Raji (cell line): ENCODE measurements at regions not wholly inside any gene's neighbourhood (a gene's known extent, or its start where the extent isn't known, plus 50 kb on each side); places are given as distances from the start of the nearest gene placed in this dataset.

Experiments
- POLR2A ChIP-seq: IDR thresholded peaks from 2 replicates; pipeline ENCODE4 v1.6.1; 2011; ENCODE audit warnings: low read depth, low read length, control low read depth; ENCODE audit not compliant: insufficient read depth

DNA sequence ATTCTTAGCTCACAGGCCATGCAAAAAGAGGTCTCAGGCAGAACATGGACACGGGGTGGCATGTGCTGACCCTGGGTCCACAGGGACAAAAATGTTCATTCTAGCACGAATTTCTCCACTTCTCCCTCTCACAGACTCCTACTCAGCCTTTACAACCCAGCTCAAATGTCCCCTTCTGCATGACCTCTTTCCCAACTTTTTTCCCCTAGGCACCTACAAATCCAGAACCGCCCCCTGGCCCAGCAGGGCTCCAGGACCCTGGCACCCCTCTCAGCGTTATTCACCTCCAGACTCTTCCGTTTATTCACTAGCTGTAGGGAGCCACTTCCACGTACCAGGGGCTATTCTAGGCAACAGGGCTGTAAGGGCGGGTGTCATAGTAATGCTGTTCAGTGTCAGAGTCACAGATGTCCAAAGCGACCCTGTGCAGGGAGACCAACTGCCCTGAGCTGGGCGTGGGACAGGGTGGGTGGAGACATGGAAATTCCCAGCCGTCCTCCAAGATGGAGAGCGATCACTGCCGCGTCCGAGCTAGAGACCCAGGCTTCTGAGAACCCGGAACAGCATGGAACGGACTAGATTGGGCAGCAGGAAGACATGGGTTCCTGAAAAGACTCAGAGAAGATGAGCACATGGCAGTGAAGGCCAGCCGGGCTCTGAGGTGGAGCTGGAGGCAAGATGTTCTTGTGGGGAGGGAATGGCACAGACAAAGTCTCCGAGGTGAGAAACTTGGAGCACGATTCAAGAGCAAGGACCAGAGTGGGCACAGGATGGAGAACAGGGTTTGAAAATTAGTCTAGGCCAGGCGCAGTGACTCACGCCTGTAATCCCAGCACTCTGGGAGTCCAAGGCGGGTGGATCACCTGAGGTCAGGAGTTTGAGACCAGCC is 274.9 kb upstream of the RTL1 start:
- TF ChIP-seq POLR2A, result no peak

DNA sequence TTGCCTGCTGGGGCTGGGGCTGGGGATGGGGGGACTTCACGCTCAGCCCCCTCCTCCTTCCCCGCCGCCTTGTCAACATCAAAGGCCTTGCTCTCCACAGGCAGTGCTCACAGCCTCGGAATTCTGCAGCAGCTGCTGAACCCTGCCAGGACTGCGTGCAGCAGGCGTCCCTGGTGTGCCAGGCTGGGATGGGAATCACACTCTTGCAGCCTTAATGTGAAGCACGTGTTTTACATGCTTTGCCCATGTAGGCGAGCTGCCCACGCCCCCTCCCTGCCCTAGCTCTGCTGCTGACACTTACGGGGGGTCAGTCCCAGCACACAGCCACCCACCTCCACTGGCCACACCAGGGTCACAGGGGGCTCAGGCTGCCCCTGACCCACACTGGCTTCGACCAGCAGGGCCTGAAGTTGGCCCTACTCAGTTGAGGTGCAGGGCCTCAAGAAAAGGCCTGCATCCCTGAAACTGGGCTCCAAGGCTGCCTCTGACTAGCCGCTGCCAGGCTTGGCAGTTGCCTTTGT is 276.2 kb upstream of the RTL1 start:
- TF ChIP-seq POLR2A, result no peak

GRCh38 chr14:101181446-101182313 is 278.2 kb upstream of the RTL1 start:
- TF ChIP-seq POLR2A, result no peak

GRCh38 chr14:101182476-101182875 is 279.0 kb upstream of the RTL1 start:
- TF ChIP-seq POLR2A, result no peak

DNA sequence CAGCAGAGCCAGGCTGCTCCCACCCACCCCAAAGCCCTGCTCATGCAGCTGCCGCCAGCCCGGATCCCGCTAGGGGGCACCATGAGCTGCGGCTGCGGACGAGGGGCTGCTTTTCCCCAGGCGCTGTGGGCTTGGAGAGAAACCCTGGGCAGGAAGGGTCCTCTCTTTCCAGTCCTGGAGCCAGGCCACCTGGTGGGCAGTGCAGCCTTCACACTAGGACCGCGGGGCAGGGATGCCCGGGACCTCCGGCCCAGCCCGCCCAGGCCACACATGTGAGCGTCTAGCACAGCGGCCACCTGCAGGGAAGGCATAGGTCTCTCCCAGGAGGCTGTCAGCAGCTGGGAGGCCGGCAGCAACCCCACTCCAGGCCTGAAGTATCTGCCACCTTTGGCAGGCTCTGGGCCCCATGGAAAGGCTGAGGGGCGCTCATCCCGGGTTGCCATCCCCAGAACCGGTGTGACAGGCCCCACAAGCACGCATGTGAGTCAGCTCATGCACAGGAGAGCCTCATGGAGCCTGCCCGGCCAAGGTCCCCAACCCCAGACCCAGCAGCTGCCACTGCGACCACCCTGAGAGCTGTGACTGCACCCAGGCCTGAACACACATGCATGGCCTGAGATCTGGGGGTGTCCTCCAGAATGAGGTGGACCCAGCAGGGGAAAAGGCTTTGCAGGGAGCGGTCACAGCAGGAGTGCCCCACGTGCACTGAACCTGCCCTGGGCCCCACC is 280.0 kb upstream of the RTL1 start:
- TF ChIP-seq POLR2A, result no peak

DNA sequence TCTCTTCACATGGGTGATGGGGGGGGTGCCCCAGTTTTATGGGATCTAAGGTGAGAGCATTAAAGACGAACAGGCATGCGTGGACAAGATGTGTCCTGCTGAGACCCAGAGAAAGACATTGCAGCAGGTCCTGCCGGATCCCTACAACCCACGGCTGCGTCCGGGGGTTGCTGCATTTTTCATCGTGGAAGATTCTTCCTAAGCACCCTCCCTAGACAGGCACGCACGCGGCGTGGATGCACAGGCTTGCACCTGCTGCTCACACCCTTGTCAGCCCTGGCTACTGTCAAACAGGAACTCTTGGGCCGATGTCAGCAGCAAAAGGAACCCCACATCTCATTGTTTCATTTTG is 280.6 kb upstream of the RTL1 start:
- no peak for TF ChIP-seq POLR2A

DNA sequence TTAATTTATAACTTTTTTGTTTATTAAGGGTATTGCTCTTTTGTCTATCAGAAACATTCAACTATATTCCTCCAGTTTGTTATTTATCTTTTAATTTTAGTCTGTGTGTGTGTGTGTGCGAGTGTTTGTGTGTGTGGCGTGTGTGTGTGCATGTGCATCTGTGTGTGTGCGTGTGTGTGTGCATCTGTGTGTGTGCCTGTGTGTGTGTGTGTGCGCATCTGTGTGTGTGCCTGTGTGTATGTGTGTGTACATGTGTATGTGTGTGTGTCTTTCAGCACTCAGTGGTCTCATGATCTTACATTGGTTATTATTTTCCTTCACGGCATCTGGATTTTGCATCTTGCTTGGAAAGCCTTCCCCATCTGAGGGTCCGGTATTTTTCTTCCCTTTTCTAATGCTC is 281.1 kb upstream of the RTL1 start:
- no peak for TF ChIP-seq POLR2A

- TF ChIP-seq POLR2A, result no peak
These were observed 281.7 kb upstream of the RTL1 start for GRCh38 chr14:101185073-101185835.

DNA sequence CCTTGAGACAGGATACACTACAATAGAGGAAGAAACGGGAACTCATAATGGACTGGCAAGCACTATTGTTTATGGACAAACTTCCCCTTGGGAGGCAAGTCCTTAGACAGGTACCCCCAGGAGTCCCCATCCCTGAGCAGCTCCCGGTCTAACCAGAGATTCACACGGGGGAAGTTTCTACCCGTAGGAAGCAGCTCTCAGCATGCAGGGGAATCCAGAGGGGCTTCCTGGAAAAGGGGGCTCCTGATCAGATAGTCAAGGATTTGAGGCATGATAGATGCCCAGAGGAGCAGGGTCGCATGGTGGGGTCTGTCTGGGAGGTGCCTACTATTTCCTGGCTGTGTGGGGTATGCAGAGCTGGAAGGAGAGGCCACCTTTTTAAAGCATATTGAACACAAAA is 282.4 kb upstream of the RTL1 start:
- no peak for TF ChIP-seq POLR2A

- no peak for TF ChIP-seq POLR2A
These were observed 283.0 kb upstream of the RTL1 start for GRCh38 chr14:101186544-101186943.

DNA sequence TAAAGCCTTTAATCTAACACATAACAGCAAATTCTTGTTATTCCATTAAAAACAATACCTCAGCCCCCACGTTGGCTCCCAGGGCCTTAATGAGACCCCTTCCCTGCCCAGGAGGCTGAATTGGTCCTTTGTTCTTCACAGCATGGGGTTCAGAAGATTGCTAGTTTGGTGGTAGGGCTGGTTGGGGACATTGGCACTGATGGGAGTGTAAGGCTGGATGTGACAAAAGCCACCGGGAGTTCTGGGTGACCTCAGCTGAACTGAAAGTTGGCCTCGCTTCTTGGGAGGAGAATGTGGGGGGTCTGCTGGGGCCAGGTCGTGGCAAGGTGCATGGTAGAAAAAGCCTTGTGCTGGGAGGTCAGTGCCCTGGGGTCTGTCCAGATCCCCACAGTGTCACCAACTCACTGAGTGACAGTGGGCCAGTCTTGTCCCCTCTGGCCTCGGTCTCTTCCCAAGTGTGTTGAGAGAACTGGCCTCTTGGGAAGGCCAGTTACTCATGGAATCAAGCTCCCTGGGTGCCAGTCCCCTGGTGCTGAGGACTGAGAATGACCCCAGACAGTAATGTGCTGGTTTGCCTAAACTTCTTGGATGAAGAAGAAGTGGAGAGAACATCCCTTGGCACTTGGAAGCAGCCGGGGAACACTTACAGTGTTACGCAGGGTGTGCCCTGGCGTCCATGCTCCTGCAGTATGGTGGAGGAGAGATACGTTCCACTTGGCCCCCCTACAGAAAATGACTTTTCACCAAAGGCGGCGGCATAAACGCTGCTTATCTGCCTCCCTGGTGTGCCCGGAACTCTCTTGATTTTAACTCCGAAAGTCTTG is 283.7 kb upstream of the RTL1 start:
- TF ChIP-seq POLR2A, result no peak

DNA sequence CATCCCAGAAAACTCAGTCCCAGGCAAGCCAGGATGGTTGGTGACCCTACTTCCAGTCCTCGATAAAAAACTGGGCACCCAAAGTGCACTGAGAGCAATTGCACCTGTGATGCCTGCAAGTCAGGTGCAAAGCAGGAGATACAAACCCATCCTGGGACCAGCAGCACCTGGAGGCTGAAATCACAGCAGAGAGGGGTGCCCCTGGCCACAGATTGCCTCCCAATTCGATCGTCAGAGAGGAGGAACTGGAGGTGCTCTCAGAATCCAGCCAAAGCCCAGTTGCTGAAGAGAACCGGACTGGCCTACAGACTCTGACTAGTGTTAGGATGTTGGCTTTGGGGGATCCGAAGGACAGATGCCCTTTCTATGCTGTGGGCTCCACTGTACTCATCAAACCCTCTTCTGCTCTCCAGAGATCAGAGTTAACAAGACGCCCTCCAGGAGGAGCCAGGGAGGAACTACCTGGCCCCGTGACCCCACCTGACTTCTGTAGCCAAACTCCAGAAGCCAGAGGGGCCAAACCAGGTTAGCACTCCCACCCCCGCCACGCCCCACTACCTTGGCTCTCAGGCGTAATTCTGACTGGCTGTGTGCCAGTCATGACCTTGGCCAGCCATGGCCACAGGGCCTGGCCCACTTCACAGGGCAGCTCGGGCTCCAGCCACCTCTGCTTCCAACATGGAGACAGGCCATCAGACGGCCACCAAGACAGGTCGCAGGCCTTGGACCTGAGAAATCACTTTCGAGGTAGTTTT is 284.5 kb upstream of the RTL1 start:
- no peak for TF ChIP-seq POLR2A

GRCh38 chr14:101188571-101188915 is 285.0 kb upstream of the RTL1 start:
- TF ChIP-seq POLR2A, result no peak
